Subcutaneous abdominal adipose tissue (tissue), 5 donors: ENCODE measurements at regions not wholly inside any gene's neighbourhood (a gene's known extent, or its start where the extent isn't known, plus 50 kb on each side); places are given as distances from the start of the nearest gene placed in this dataset.
"Not testable (repeated sequence)": the region's sequence is repeated elsewhere in the genome, so short reads cannot be mapped to it uniquely, and the experiment has no call there.

Experiments used
- H3K27ac ChIP-seq: one replicate; pipeline ENCODE4 v1.7.0; 2013; ENCODE audit warnings: low read depth, mild to moderate bottlenecking, inconsistent platforms, low read length, moderate library complexity
- H3K27me3 ChIP-seq, 5 donors: one replicate each; pipeline ENCODE4 v1.7.0; 2013; ENCODE audit warnings: low read length in 5 of 5, inconsistent platforms in 1 of 5; ENCODE audit not compliant: control insufficient read depth in 5 of 5, insufficient read depth in 4 of 5
- H3K36me3 ChIP-seq, 5 donors: one replicate each; pipeline ENCODE4 v1.7.0; 2013; ENCODE audit warnings: low read length in 5 of 5; ENCODE audit not compliant: control insufficient read depth in 5 of 5, insufficient read depth in 5 of 5
- H3K4me1 ChIP-seq, 5 donors: one replicate each; pipeline ENCODE4 v1.7.0; 2013; ENCODE audit warnings: low read length in 5 of 5, mild to moderate bottlenecking in 3 of 5, moderate library complexity in 1 of 5; ENCODE audit not compliant: control insufficient read depth in 5 of 5, insufficient read depth in 5 of 5
- H3K4me3 ChIP-seq, 5 donors: one replicate each; pipeline ENCODE4 v1.7.0; 2013; ENCODE audit warnings: low read length in 5 of 5, low read depth in 1 of 5
- H3K9ac ChIP-seq, 5 donors: one replicate each; pipeline ENCODE4 v1.7.0; 2013; ENCODE audit warnings: low read length in 5 of 5, mild to moderate bottlenecking in 4 of 5, moderate library complexity in 3 of 5
- H3K9me3 ChIP-seq, 5 donors: one replicate each; pipeline ENCODE4 v1.7.0; 2013; ENCODE audit warnings: low read length in 5 of 5; ENCODE audit not compliant: control insufficient read depth in 5 of 5
- donor health status: healthy.
- donor health status: healthy.
- donor health status: healthy.
- donor health status: healthy.
- donor health status: healthy.

GRCh38 chr4:107518076-107518475 lies 202.0 kb downstream of the PAPSS1 start:
- Histone ChIP-seq H3K27ac (no peak overlapping the region), H3K4me3 (no peak overlapping the region), H3K9ac (no peak overlapping the region), H3K9me3 (peaks cover 0 to 5% (median 0%) of the 10 kb centered on the region in 5 donors), H3K27me3 (no peaks in the 10 kb centered on the region), H3K4me1 (peaks cover 0 to 7% (median 0%) of the 10 kb centered on the region in 5 donors), H3K36me3 (no peaks in the 10 kb centered on the region)

GRCh38 chr4:107512549-107512948 lies 207.5 kb downstream of the PAPSS1 start:
- peaks cover 0 to 7% (median 0%) of the 10 kb centered on the region in 5 donors for H3K4me1 ChIP-seq
- peaks cover 0 to 5% (median 0%) of the 10 kb centered on the region in 5 donors for H3K9me3 ChIP-seq
- H3K9ac ChIP-seq = no peak overlapping the region
- H3K4me3 ChIP-seq = no peak overlapping the region
- H3K27me3 ChIP-seq = no peaks in the 10 kb centered on the region
- no peak overlapping the region for H3K27ac ChIP-seq
- no peaks in the 10 kb centered on the region for H3K36me3 ChIP-seq

GRCh38 chr4:107509615-107510014 lies 210.4 kb downstream of the PAPSS1 start:
- Histone ChIP-seq H3K36me3 (no peaks in the 10 kb centered on the region), H3K9me3 (no peaks in the 10 kb centered on the region), H3K4me3 (no peak overlapping the region), H3K27me3 (no peaks in the 10 kb centered on the region), H3K27ac (no peak overlapping the region), H3K9ac (no peak overlapping the region), H3K4me1 (no peaks in the 10 kb centered on the region)

- Histone ChIP-seq H3K27me3 (no peaks in the 10 kb centered on the region), H3K27ac (no peak overlapping the region), H3K4me3 (no peak overlapping the region), H3K4me1 (no peaks in the 10 kb centered on the region), H3K36me3 (no peaks in the 10 kb centered on the region), H3K9me3 (peaks cover 0 to 8% (median 0%) of the 10 kb centered on the region in 5 donors), H3K9ac (no peak overlapping the region)
Measured at GRCh38 chr4:107500551-107500950, 219.5 kb downstream of the PAPSS1 start.

GRCh38 chr4:107497054-107497453 lies 223.0 kb downstream of the PAPSS1 start:
- Histone ChIP-seq H3K4me3 (no peak overlapping the region), H3K27me3 (no peaks in the 10 kb centered on the region), H3K36me3 (no peaks in the 10 kb centered on the region), H3K4me1 (no peaks in the 10 kb centered on the region), H3K27ac (no peak overlapping the region), H3K9ac (no peak overlapping the region), H3K9me3 (peaks cover 0 to 8% (median 0%) of the 10 kb centered on the region in 5 donors)

GRCh38 chr4:107492566-107492965 lies 227.5 kb downstream of the PAPSS1 start:
- H3K9ac ChIP-seq = no peak overlapping the region
- H3K4me1 ChIP-seq = no peaks in the 10 kb centered on the region
- no peak overlapping the region for H3K4me3 ChIP-seq
- peaks cover 0 to 8% (median 3%) of the 10 kb centered on the region in 5 donors for H3K9me3 ChIP-seq
- no peaks in the 10 kb centered on the region for H3K36me3 ChIP-seq
- no peaks in the 10 kb centered on the region for H3K27me3 ChIP-seq
- no peak overlapping the region for H3K27ac ChIP-seq

- no peak overlapping the region for H3K9ac ChIP-seq
- H3K36me3 ChIP-seq = no peaks in the 10 kb centered on the region
- no peaks in the 10 kb centered on the region for H3K27me3 ChIP-seq
- no peak overlapping the region for H3K27ac ChIP-seq
- no peak overlapping the region for H3K4me3 ChIP-seq
- no peaks in the 10 kb centered on the region for H3K4me1 ChIP-seq
- H3K9me3 ChIP-seq = peaks cover 0 to 3% (median 0%) of the 10 kb centered on the region in 5 donors
Measured at GRCh38 chr4:107490116-107490515, 229.9 kb downstream of the PAPSS1 start.

GRCh38 chr4:107483621-107484020 lies 236.4 kb downstream of the PAPSS1 start:
- H3K9me3 ChIP-seq = peaks cover 6 to 28% (median 14%) of the 10 kb centered on the region in 5 donors
- H3K9ac ChIP-seq, H3K27me3 ChIP-seq, H3K4me1 ChIP-seq, H3K27ac ChIP-seq, H3K36me3 ChIP-seq, H3K4me3 ChIP-seq: not testable (repeated sequence)

- H3K4me1 ChIP-seq = no peaks in the 10 kb centered on the region
- no peak overlapping the region for H3K27ac ChIP-seq
- H3K36me3 ChIP-seq = no peaks in the 10 kb centered on the region
- no peak overlapping the region for H3K4me3 ChIP-seq
- H3K27me3 ChIP-seq = no peaks in the 10 kb centered on the region
- no peak overlapping the region for H3K9ac ChIP-seq
- H3K9me3 ChIP-seq = peaks cover 6 to 32% (median 14%) of the 10 kb centered on the region in 5 donors
Measured at GRCh38 chr4:107482546-107482945, 237.5 kb downstream of the PAPSS1 start.

- Histone ChIP-seq H3K9ac (no peak overlapping the region), H3K4me1 (no peaks in the 10 kb centered on the region), H3K36me3 (no peaks in the 10 kb centered on the region), H3K9me3 (peaks cover 6 to 32% (median 14%) of the 10 kb centered on the region in 5 donors), H3K27ac (no peak overlapping the region), H3K4me3 (no peak overlapping the region), H3K27me3 (no peaks in the 10 kb centered on the region)
Measured at GRCh38 chr4:107478327-107478980, 241.6 kb downstream of the PAPSS1 start.
